C4-2B (cell line): ENCODE measurements at regions not wholly inside any gene's neighbourhood (a gene's known extent, or its start where the extent isn't known, plus 50 kb on each side); places are given as distances from the start of the nearest gene placed in this dataset.

Experiments used
- H3K27ac ChIP-seq: fragments of 450-650 bp; 2 replicates; pipeline ENCODE4 v1.5.1; 2017
- ZFX ChIP-seq: fragments of 450-650 bp; IDR thresholded peaks from 2 replicates; pipeline ENCODE4 v1.6.1; 2017
- TF ChIP-seq, protein P1 (sequence below): fragments of 450-650 bp; conservative IDR thresholded peaks from 2 replicates; pipeline ENCODE4 v1.5.1; 2017; ENCODE audit warnings: mild to moderate bottlenecking

DNA sequence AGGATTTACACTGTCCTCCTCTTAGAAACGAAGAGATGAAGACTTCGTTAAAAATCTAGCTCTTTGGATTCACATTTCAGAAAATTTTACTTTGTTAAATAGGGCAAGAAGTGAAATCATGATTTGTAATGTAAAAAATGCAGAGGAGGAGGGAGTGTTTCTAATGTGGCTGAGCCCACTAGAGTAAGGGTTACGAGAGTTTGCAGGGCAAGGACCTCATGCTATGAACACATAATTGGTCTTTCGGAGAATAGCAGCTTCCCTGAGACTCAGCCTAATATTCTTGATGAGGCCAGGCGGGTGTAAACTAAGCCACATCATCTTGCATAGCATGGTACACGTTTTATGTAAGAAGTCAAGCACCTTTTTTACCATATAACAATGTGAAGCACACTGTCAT, 191.0 kb upstream of the ADAMTS16 start:
- TF ChIP-seq, protein P1, sequence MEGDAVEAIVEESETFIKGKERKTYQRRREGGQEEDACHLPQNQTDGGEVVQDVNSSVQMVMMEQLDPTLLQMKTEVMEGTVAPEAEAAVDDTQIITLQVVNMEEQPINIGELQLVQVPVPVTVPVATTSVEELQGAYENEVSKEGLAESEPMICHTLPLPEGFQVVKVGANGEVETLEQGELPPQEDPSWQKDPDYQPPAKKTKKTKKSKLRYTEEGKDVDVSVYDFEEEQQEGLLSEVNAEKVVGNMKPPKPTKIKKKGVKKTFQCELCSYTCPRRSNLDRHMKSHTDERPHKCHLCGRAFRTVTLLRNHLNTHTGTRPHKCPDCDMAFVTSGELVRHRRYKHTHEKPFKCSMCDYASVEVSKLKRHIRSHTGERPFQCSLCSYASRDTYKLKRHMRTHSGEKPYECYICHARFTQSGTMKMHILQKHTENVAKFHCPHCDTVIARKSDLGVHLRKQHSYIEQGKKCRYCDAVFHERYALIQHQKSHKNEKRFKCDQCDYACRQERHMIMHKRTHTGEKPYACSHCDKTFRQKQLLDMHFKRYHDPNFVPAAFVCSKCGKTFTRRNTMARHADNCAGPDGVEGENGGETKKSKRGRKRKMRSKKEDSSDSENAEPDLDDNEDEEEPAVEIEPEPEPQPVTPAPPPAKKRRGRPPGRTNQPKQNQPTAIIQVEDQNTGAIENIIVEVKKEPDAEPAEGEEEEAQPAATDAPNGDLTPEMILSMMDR = no peak
- TF ChIP-seq ZFX = no peak

DNA sequence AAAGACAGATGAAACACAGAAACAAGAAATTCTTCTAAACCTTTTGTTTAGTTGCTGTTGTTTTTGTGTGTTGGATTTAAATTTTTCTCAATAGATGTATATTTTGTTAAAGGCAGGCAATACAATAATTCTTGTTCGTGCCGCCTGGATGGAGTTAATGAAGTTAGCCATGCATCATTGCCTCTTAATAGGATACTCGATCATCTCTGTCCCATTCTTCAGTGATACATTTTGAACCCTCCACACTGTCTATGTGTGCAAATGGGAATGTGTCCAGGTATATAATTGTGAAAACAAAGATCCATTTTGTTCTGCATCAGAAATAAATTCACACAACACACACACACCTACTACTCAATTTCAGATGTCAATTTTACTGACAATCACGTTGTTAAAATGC, 186.6 kb upstream of the ADAMTS16 start:
- no peak overlapping the region for H3K27ac ChIP-seq
- no peak for TF ChIP-seq ZFX
- TF ChIP-seq, protein P1 = no peak

More for the DNA sequence above, 191.0 kb upstream of the ADAMTS16 start:
- no peak overlapping the region for H3K27ac ChIP-seq

DNA sequence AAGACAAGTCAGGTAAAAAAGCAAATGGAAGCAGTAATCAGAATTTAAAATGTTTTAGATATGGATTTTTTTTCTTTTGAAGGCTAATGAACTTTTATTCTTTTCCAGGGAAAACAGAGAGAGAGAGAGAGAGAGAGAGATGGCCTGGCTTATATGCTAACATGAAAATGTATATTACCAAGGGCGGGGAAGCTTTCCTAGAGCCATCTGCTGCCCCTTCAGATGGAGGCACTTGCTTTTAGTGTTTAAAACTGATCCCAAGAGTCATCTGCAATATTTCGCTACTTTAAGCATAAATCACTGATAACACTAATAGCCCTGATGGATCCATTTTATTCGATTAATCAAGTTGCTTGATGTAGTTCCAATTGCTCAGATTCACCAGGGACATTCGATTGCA, 186.1 kb upstream of the ADAMTS16 start:
- no peak for TF ChIP-seq ZFX
- TF ChIP-seq, protein P1 = no peak

DNA sequence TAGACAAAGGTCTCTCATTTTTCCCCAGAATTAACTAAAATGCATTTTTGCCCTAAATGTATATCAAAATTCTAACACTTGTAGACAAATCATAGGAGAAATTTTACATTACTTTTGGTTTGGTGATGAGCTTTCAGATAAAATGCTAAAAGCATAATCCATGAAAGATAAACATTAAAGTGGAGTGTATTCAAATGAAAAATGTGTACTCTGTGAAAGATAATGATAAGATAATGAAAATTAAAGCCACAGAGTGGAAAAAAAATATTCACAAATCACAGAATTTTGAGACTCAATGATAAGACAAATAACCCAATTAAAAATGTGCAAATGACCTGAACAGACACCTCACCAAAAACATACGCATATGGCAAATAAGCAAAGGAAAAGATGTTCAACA, 176.9 kb upstream of the ADAMTS16 start:
- TF ChIP-seq, protein P1 = no peak
- TF ChIP-seq ZFX = no peak
- no peak overlapping the region for H3K27ac ChIP-seq

More for the DNA sequence above, 186.1 kb upstream of the ADAMTS16 start:
- no peak overlapping the region for H3K27ac ChIP-seq

DNA sequence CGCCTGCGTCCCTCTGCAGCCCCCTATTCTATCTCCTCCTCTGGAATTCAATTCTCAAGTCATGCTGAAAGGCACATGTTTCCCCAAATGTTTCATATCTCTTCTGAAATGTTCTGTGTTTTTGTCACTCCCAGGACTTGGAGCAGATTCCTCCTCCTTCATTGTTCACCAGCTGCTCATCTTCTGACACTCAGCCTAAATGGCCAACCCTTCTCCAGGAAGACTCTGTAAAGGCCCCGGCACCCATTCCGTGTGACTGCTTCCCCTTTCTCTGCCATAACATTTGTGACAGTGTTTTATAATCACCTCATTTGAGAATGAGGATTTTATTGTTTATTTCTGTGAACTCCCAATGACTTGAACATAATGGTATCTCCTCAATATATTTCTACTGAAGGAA, 170.8 kb upstream of the ADAMTS16 start:
- TF ChIP-seq, protein P1 = no peak
- TF ChIP-seq ZFX = no peak

DNA sequence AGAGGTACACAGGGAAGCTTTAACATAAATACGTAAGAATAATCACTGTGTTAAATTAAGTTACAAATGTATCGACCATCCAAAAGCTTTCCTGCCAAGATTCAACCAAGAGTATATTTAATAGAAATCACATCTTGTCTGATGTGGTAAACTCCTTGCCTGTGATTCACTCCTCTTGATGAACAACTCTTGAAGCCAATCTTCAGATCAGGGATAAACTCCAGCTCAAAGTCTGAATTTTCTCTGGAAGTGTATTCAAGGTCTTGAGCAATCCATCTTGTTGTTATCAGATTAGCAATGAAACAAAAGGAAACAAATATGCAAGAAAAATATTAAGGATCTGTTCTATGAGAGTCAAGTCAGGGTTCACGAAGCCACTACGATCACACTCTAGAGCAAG, 170.0 kb upstream of the ADAMTS16 start:
- TF ChIP-seq, protein P1 = no peak
- TF ChIP-seq ZFX = no peak
- H3K27ac ChIP-seq = no peak overlapping the region

More for the DNA sequence above, 170.8 kb upstream of the ADAMTS16 start:
- no peak overlapping the region for H3K27ac ChIP-seq

DNA sequence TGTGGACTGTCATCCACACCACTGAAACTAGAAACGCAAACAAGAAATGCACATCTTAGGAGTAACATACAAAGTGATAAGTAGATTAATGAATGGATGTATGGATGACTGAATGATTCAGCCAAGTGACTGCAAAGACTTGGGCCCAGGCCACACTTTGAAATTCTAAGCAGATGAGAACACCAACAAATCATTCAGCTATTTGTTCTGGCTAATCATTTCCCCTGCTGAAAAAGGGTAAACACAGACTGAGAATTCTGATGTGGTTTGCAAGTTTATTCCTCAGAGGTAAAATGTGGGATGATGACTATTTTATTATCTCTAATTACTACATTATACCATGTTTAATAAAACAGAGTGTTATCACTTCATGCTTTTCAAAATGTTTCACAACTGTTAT, 163.2 kb upstream of the ADAMTS16 start:
- H3K27ac ChIP-seq = no peak overlapping the region
- TF ChIP-seq, protein P1 = no peak
